MM.1S (cell line): ENCODE measurements at regions not wholly inside any gene's neighbourhood (a gene's known extent, or its start where the extent isn't known, plus 50 kb on each side); places are given as distances from the start of the nearest gene placed in this dataset.
"Not testable (repeated sequence)": the region's sequence is repeated elsewhere in the genome, so short reads cannot be mapped to it uniquely, and the experiment has no call there.

Experiments used
- DNase-seq: peaks from one replicate; pipeline ENCODE4 v3.0.0-alpha.2; 2015
- H2AFZ ChIP-seq: fragments of 300-600 bp; sonication (generic); 2 replicates; pipeline ENCODE4 v1.6.0; 2016; ENCODE audit warnings: antibody characterized with exemption, low read length
- H3F3A ChIP-seq: fragments of 300-600 bp; sonication (generic); 2 replicates; pipeline ENCODE4 v1.6.1; 2016; ENCODE audit warnings: mild to moderate bottlenecking, antibody characterized with exemption, low read length, moderate library complexity, mixed read lengths; ENCODE audit not compliant: insufficient read depth
- H3K27ac ChIP-seq: fragments of 300-600 bp; sonication (generic); 2 replicates; pipeline ENCODE4 v1.5.1; 2016; ENCODE audit warnings: mild to moderate bottlenecking, low read length
- H3K27me3 ChIP-seq: fragments of 300-600 bp; sonication (generic); replicated peaks from 2 replicates; pipeline ENCODE4 v1.6.0; 2016; ENCODE audit warnings: low read length; ENCODE audit not compliant: insufficient read depth
- H3K36me3 ChIP-seq: fragments of 300-600 bp; sonication (generic); replicated peaks from 2 replicates; pipeline ENCODE4 v1.6.1; 2016; ENCODE audit warnings: mild to moderate bottlenecking, low read length, mixed read lengths; ENCODE audit not compliant: insufficient read depth
- H3K4me1 ChIP-seq: fragments of 300-600 bp; sonication (generic); 2 replicates; pipeline ENCODE4 v1.6.1; 2016; ENCODE audit warnings: low read length, mixed read lengths
- H3K4me2 ChIP-seq: fragments of 300-600 bp; sonication (generic); 2 replicates; pipeline ENCODE4 v1.6.0; 2016; ENCODE audit warnings: low read depth, low read length
- H3K4me3 ChIP-seq: fragments of 300-600 bp; sonication (generic); 2 replicates; pipeline ENCODE4 v1.5.1; 2016; ENCODE audit warnings: low read length, mixed read lengths
- H3K79me2 ChIP-seq: fragments of 300-600 bp; sonication (generic); 2 replicates; pipeline ENCODE4 v1.6.1; 2016; ENCODE audit warnings: mixed run types, low read length, mixed read lengths
- H3K9ac ChIP-seq: fragments of 300-600 bp; sonication (generic); 2 replicates; pipeline ENCODE4 v1.6.1; 2016; ENCODE audit warnings: low read length, mixed read lengths
- H3K9me2 ChIP-seq: fragments of 300-600 bp; sonication (generic); replicated peaks from 2 replicates; pipeline ENCODE4 v1.6.1; 2016; ENCODE audit warnings: mild to moderate bottlenecking, low read length, mixed read lengths; ENCODE audit not compliant: insufficient read depth
- H3K9me3 ChIP-seq: fragments of 300-600 bp; sonication (generic); replicated peaks from 2 replicates; pipeline ENCODE4 v1.6.1; 2016; ENCODE audit warnings: mild to moderate bottlenecking, low read length, mixed read lengths; ENCODE audit not compliant: insufficient read depth
- H4K20me1 ChIP-seq: fragments of 300-600 bp; sonication (generic); 2 replicates; pipeline ENCODE4 v1.6.1; 2016; ENCODE audit warnings: mild to moderate bottlenecking, low read length, moderate library complexity, mixed read lengths; ENCODE audit not compliant: insufficient read depth
- EZH2 ChIP-seq: fragments of 300-600 bp; sonication (generic); optimal IDR thresholded peaks from 2 replicates; pipeline ENCODE3; 2017; ENCODE audit warnings: low read depth, mild to moderate bottlenecking, antibody characterized with exemption, low read length, mixed read lengths
- EZH2phosphoT487 ChIP-seq: fragments of 300-600 bp; sonication (generic); IDR thresholded peaks from 2 replicates; pipeline ENCODE4 v1.6.1; 2018; ENCODE audit warnings: antibody characterized with exemption, low read length
- TF ChIP-seq, protein P1 (sequence below): fragments of 300-600 bp; sonication (generic); IDR thresholded peaks from 2 replicates; pipeline ENCODE4 v1.5.1; 2016; ENCODE audit warnings: antibody characterized with exemption, low read length, mixed read lengths

GRCh38 chrX:113990669-113991068, 593.2 kb upstream of the HTR2C start:
- not testable (repeated sequence) for H3K4me1 ChIP-seq, H3K4me3 ChIP-seq, H3K79me2 ChIP-seq, H3K4me2 ChIP-seq, DNase-seq, H2AFZ ChIP-seq, H3K9me3 ChIP-seq, H3F3A ChIP-seq, H3K27ac ChIP-seq, H3K36me3 ChIP-seq, H4K20me1 ChIP-seq, H3K9me2 ChIP-seq, H3K9ac ChIP-seq, H3K27me3 ChIP-seq

GRCh38 chrX:113988315-113988935, 595.5 kb upstream of the HTR2C start:
- H3K36me3 ChIP-seq, H3K27ac ChIP-seq, H3K27me3 ChIP-seq, DNase-seq, H3K9me2 ChIP-seq, H2AFZ ChIP-seq, H3K4me1 ChIP-seq, H3F3A ChIP-seq, H3K4me3 ChIP-seq, H4K20me1 ChIP-seq, H3K9ac ChIP-seq, H3K79me2 ChIP-seq, H3K9me3 ChIP-seq, H3K4me2 ChIP-seq: not testable (repeated sequence)

GRCh38 chrX:113986427-113986826, 597.5 kb upstream of the HTR2C start:
- TF ChIP-seq EZH2phosphoT487 (no peak), EZH2 (no peak)
- TF ChIP-seq, protein P1, sequence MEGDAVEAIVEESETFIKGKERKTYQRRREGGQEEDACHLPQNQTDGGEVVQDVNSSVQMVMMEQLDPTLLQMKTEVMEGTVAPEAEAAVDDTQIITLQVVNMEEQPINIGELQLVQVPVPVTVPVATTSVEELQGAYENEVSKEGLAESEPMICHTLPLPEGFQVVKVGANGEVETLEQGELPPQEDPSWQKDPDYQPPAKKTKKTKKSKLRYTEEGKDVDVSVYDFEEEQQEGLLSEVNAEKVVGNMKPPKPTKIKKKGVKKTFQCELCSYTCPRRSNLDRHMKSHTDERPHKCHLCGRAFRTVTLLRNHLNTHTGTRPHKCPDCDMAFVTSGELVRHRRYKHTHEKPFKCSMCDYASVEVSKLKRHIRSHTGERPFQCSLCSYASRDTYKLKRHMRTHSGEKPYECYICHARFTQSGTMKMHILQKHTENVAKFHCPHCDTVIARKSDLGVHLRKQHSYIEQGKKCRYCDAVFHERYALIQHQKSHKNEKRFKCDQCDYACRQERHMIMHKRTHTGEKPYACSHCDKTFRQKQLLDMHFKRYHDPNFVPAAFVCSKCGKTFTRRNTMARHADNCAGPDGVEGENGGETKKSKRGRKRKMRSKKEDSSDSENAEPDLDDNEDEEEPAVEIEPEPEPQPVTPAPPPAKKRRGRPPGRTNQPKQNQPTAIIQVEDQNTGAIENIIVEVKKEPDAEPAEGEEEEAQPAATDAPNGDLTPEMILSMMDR: no peak
- H3K4me3 ChIP-seq: no peak overlapping the region
- no peaks in the 10 kb centered on the region for H3K9me2 ChIP-seq
- no peaks in the 10 kb centered on the region for H3K4me1 ChIP-seq
- DNase-seq: no peak
- no peak overlapping the region for H3K4me2 ChIP-seq
- no peaks in the 10 kb centered on the region for H3K9me3 ChIP-seq
- no peaks in the 10 kb centered on the region for H3K79me2 ChIP-seq
- H3K36me3 ChIP-seq: no peaks in the 10 kb centered on the region
- no peaks in the 10 kb centered on the region for H4K20me1 ChIP-seq
- H2AFZ ChIP-seq: no peak overlapping the region
- H3K9ac ChIP-seq: no peak overlapping the region
- H3F3A ChIP-seq: no peaks in the 10 kb centered on the region
- no peaks in the 10 kb centered on the region for H3K27me3 ChIP-seq
- H3K27ac ChIP-seq: no peak overlapping the region

- Histone ChIP-seq H2AFZ (no peak overlapping the region), H3K9me2 (no peaks in the 10 kb centered on the region), H3K79me2 (no peaks in the 10 kb centered on the region), H4K20me1 (no peaks in the 10 kb centered on the region), H3K4me3 (no peak overlapping the region), H3K4me1 (no peaks in the 10 kb centered on the region), H3K9ac (no peak overlapping the region), H3K36me3 (no peaks in the 10 kb centered on the region), H3K27me3 (no peaks in the 10 kb centered on the region), H3K9me3 (no peaks in the 10 kb centered on the region), H3K4me2 (no peak overlapping the region), H3K27ac (no peak overlapping the region), H3F3A (no peaks in the 10 kb centered on the region)
- DNase-seq: no peak
- TF ChIP-seq, protein P1: no peak
- TF ChIP-seq EZH2phosphoT487: no peak
- TF ChIP-seq EZH2: no peak
Measured at GRCh38 chrX:113982766-113983165, 601.1 kb upstream of the HTR2C start.
